ENCODE measurements at regions not wholly inside any gene's neighbourhood (a gene's known extent, or its start where the extent isn't known, plus 50 kb on each side); places are given as distances from the start of the nearest gene placed in this dataset.

DNA sequence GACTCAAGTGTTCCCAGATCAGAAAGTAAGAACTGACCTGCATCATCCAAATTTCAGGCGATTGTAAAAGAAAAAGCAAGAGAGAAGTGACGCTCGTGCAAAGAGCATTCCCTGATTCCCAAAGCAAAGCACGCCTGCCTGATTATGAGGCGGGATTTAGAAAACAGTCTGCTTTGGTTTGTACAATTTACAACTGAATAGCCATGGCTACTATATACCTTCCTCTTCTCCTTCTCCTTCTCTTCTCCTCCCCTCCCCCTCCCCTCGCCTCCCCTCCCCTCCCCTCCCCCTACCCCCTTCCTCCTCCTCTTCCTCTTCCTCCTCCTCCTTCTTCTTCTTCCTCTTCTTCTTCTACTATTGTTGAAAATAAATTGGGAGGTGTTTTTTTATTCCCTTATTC lies 782.9 kb downstream of the GALR1 start:
- H4K20me1 ChIP-seq (ENCODE audit: insufficient read depth, low read length), result no peaks in the 10 kb centered on the region
- H3K9ac ChIP-seq (ENCODE audit: insufficient read depth, low read depth, low read length), result no peak overlapping the region
- no peaks in the 10 kb centered on the region for H3K4me1 ChIP-seq (ENCODE audit: insufficient read depth, low read length)
- no peaks in the 10 kb centered on the region for H3K79me2 ChIP-seq (ENCODE audit: insufficient read depth, low read length)
- no peak overlapping the region for H3K4me3 ChIP-seq (replicated peaks in 1 of 3; ENCODE audit: insufficient read depth in 1 of 3, low read depth in 2 of 3, low read length in 3 of 3)
- in situ Hi-C loops (cut with HindIII; ENCODE audit: extremely low pct_ligation_motif_present, low pct_unique_long_range_greater_than_20kb), result no loop called here
- POLR2A ChIA-PET, result no interaction called here
- no peak for ATAC-seq
- FAIRE-seq, result no peak
- H2AFZ ChIP-seq (ENCODE audit: low read length), result no peak overlapping the region
- H3K27ac ChIP-seq (ENCODE audit: extremely low read length, insufficient read depth, low read length), result no peak overlapping the region
- peaks cover 0 to 6% of the 10 kb centered on the region in 2 experiments; a peak in 1 of 5 replicates for H3K27me3 ChIP-seq (ENCODE audit: control insufficient read depth in 1 of 2, insufficient read depth in 2 of 2, low read length in 2 of 2)
- 0 out of 2 replicates have a peak, but pooled peaks cover 3% of the 10 kb centered on the region for H3K9me3 ChIP-seq (ENCODE audit: low read length)
- H3K4me2 ChIP-seq (ENCODE audit: low read depth, low read length), result no peak overlapping the region
- CTCF ChIA-PET (ENCODE audit: low intra/inter-chr PET ratio, low total read pairs), result no interaction called here
- intact Hi-C loops (cut with micrococcal nuclease; ENCODE audit: unreplicated experiment), result no loop called here
- TF ChIP-seq PCBP1 (IDR thresholded peaks at IDR 0.05; ENCODE audit: borderline replicate concordance, low read depth, low read length), result 0 out of 2 replicates have a peak, but pooled peaks have one; percentile 60
- peak; percentile 90 for TF ChIP-seq HNRNPK (IDR thresholded peaks at IDR 0.05; ENCODE audit: low read depth, low read length, poor library complexity, severe bottlenecking)
- no peak for TF ChIP-seq ZFP36L2 (CRISPR knock-in tag; IDR thresholded peaks at IDR 0.05)
- no peaks in the 10 kb centered on the region for H3K36me3 ChIP-seq (replicated peaks in 1 of 2; ENCODE audit: control insufficient read depth in 1 of 2, insufficient read depth in 2 of 2, low read length in 2 of 2)
- BruUV-seq (replicated peaks), result no TSS peak
- 8% methylated on average over 6 of the region's 6 CpGs for WGBS (ENCODE audit: low lambda C conversion rate)
- no peak for DNase-seq (ENCODE audit: low spot score)

DNA sequence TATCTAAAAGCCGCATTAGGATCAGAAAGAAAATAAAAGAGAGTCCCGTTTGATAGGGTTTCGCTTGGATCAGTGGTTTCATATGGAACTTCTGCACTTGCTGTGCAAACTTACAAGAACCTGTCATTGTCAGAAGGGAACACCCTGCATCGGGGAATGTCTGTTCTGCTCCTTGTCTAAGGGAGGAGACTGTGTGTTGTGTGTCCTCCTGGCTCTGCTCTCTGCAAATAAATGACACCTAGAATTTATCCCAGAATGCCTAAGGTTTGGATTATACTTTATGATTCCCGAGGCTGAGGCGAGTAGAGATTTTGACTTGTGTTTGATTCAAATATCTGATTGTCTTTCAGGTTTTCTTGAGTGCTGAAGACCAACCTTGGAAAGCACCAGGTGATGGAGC lies 785.1 kb downstream of the GALR1 start:
- POLR2A ChIA-PET, result no interaction called here
- FAIRE-seq, result no peak
- CTCF ChIA-PET (ENCODE audit: low intra/inter-chr PET ratio, low total read pairs), result no interaction called here

More for the DNA sequence above, 785.1 kb downstream of the GALR1 start:
- WGBS (ENCODE audit: low lambda C conversion rate), result 5% methylated on average over 6 of the region's 6 CpGs
- no peaks in the 10 kb centered on the region for H4K20me1 ChIP-seq (ENCODE audit: insufficient read depth, low read length)
- no peaks in the 10 kb centered on the region for H3K79me2 ChIP-seq (ENCODE audit: insufficient read depth, low read length)
- H3K9ac ChIP-seq (ENCODE audit: insufficient read depth, low read depth, low read length), result no peak overlapping the region
- peaks cover 0 to 6% of the 10 kb centered on the region in 2 experiments; a peak in 1 of 5 replicates for H3K27me3 ChIP-seq (ENCODE audit: control insufficient read depth in 1 of 2, insufficient read depth in 2 of 2, low read length in 2 of 2)
- H2AFZ ChIP-seq (ENCODE audit: low read length), result no peak overlapping the region
- H3K27ac ChIP-seq (ENCODE audit: extremely low read length, insufficient read depth, low read length), result no peak overlapping the region
- intact Hi-C loops (cut with micrococcal nuclease; ENCODE audit: unreplicated experiment) (no loop called here), in situ Hi-C loops (cut with HindIII; ENCODE audit: extremely low pct_ligation_motif_present, low pct_unique_long_range_greater_than_20kb) (no loop called here)
- DNase-seq (ENCODE audit: low spot score) (no peak), ATAC-seq (no peak)
- no peak overlapping the region for H3K4me2 ChIP-seq (ENCODE audit: low read depth, low read length)
- H3K4me3 ChIP-seq (replicated peaks in 1 of 3; ENCODE audit: insufficient read depth in 1 of 3, low read depth in 2 of 3, low read length in 3 of 3), result no peak overlapping the region
- no peaks in the 10 kb centered on the region for H3K36me3 ChIP-seq (replicated peaks in 1 of 2; ENCODE audit: control insufficient read depth in 1 of 2, insufficient read depth in 2 of 2, low read length in 2 of 2)
- peaks cover 17% of the 10 kb centered on the region; the same call in 1 of the 2 replicates for H3K9me3 ChIP-seq (ENCODE audit: low read length)
- no peaks in the 10 kb centered on the region for H3K4me1 ChIP-seq (ENCODE audit: insufficient read depth, low read length)
- no TSS peak for BruUV-seq (replicated peaks)
- TF ChIP-seq, protein P1, sequence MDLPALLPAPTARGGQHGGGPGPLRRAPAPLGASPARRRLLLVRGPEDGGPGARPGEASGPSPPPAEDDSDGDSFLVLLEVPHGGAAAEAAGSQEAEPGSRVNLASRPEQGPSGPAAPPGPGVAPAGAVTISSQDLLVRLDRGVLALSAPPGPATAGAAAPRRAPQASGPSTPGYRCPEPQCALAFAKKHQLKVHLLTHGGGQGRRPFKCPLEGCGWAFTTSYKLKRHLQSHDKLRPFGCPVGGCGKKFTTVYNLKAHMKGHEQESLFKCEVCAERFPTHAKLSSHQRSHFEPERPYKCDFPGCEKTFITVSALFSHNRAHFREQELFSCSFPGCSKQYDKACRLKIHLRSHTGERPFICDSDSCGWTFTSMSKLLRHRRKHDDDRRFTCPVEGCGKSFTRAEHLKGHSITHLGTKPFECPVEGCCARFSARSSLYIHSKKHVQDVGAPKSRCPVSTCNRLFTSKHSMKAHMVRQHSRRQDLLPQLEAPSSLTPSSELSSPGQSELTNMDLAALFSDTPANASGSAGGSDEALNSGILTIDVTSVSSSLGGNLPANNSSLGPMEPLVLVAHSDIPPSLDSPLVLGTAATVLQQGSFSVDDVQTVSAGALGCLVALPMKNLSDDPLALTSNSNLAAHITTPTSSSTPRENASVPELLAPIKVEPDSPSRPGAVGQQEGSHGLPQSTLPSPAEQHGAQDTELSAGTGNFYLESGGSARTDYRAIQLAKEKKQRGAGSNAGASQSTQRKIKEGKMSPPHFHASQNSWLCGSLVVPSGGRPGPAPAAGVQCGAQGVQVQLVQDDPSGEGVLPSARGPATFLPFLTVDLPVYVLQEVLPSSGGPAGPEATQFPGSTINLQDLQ (CRISPR knock-in tag; IDR thresholded peaks at IDR 0.05), result no peak
- TF ChIP-seq ZNF205 (CRISPR knock-in tag; IDR thresholded peaks at IDR 0.05), result no peak
- TF ChIP-seq RBM22 (optimal IDR thresholded peaks at IDR 0.05; ENCODE audit: low read length), result no peak
- TF ChIP-seq HOXA7 (CRISPR knock-in tag; IDR thresholded peaks at IDR 0.05), result no peak
- no peak for TF ChIP-seq U2AF1 (optimal IDR thresholded peaks at IDR 0.05; ENCODE audit: low read depth, low read length)
- no peak for TF ChIP-seq ZNF605 (CRISPR knock-in tag; IDR thresholded peaks at IDR 0.05)
- no peak for TF ChIP-seq RFXAP (CRISPR knock-in tag; IDR thresholded peaks at IDR 0.05; ENCODE audit: borderline replicate concordance)
- no peak for TF ChIP-seq IRF2 (CRISPR knock-in tag; IDR thresholded peaks at IDR 0.05)
- TF ChIP-seq, protein P2, sequence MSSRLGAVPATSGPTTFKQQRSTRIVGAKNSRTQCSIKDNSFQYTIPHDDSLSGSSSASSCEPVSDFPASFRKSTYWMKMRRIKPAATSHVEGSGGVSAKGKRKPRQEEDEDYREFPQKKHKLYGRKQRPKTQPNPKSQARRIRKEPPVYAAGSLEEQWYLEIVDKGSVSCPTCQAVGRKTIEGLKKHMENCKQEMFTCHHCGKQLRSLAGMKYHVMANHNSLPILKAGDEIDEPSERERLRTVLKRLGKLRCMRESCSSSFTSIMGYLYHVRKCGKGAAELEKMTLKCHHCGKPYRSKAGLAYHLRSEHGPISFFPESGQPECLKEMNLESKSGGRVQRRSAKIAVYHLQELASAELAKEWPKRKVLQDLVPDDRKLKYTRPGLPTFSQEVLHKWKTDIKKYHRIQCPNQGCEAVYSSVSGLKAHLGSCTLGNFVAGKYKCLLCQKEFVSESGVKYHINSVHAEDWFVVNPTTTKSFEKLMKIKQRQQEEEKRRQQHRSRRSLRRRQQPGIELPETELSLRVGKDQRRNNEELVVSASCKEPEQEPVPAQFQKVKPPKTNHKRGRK (CRISPR knock-in tag; IDR thresholded peaks at IDR 0.05), result no peak
- TF ChIP-seq XRCC5 (optimal IDR thresholded peaks at IDR 0.05; ENCODE audit: low read length), result no peak

Data from HepG2 (cell line).